Right lung (tissue), 2 donors: ENCODE measurements at regions not wholly inside any gene's neighbourhood (a gene's known extent, or its start where the extent isn't known, plus 50 kb on each side); places are given as distances from the start of the nearest gene placed in this dataset.

Experiments used
- DNase-seq, 2 donors: peaks; one replicate each; pipeline ENCODE4 v3.0.0-alpha.2; 2013

- DNase-seq = no peak
Observed at GRCh38 chr20:19807946-19808330, 49.9 kb downstream of the RIN2 start.

GRCh38 chr20:19808498-19808897, 50.4 kb downstream of the RIN2 start:
- DNase-seq = no peak

- DNase-seq = no peak
Observed at GRCh38 chr20:19809505-19809904, 51.4 kb downstream of the RIN2 start.

- DNase-seq = no peak
Observed at GRCh38 chr20:19811231-19811630, 53.2 kb downstream of the RIN2 start.

- DNase-seq = no peak
Observed at GRCh38 chr20:19812056-19812455, 54.0 kb downstream of the RIN2 start.

- DNase-seq = no peak
Observed at GRCh38 chr20:19812696-19813095, 54.6 kb downstream of the RIN2 start.

GRCh38 chr20:19813846-19814640, 56.0 kb downstream of the RIN2 start:
- DNase-seq = no peak

- DNase-seq = no peak
Observed at GRCh38 chr20:19815553-19815991, 57.5 kb downstream of the RIN2 start.

GRCh38 chr20:19816386-19816785, 58.3 kb downstream of the RIN2 start:
- no peak for DNase-seq

GRCh38 chr20:19817017-19817416, 59.0 kb downstream of the RIN2 start:
- DNase-seq = no peak

- DNase-seq = no peak
Observed at GRCh38 chr20:19819149-19819548, 61.1 kb downstream of the RIN2 start.

GRCh38 chr20:19820555-19821211, 62.6 kb downstream of the RIN2 start:
- DNase-seq = no peak

GRCh38 chr20:19821606-19822005, 63.5 kb downstream of the RIN2 start:
- no peak for DNase-seq

GRCh38 chr20:19823216-19823615, 65.2 kb downstream of the RIN2 start:
- DNase-seq = no peak

- no peak for DNase-seq
Observed at GRCh38 chr20:19823971-19824370, 65.9 kb downstream of the RIN2 start.

- DNase-seq = no peak
Observed at GRCh38 chr20:19824861-19825260, 66.8 kb downstream of the RIN2 start.

GRCh38 chr20:19826179-19826914, 68.3 kb downstream of the RIN2 start:
- DNase-seq = no peak

- no peak for DNase-seq
Observed at GRCh38 chr20:19827818-19828217, 69.8 kb downstream of the RIN2 start.

- no peak for DNase-seq
Observed at GRCh38 chr20:19828232-19828631, 70.2 kb downstream of the RIN2 start.

GRCh38 chr20:19830211-19830785, 72.2 kb downstream of the RIN2 start:
- no peak for DNase-seq

GRCh38 chr20:19832875-19833274, 74.8 kb downstream of the RIN2 start:
- no peak for DNase-seq

GRCh38 chr20:19833395-19833794, 75.3 kb downstream of the RIN2 start:
- no peak for DNase-seq
